AG04449 (cell line): ENCODE measurements at regions not wholly inside any gene's neighbourhood (a gene's known extent, or its start where the extent isn't known, plus 50 kb on each side); places are given as distances from the start of the nearest gene placed in this dataset.

Source experiments
- CTCF ChIA-PET: fragments of 350-600 bp; formaldehyde crosslinking; extraction: SDS; loops from one replicate; lab custom pipeline; 2021; ENCODE audit warnings: antibody characterized with exemption; lab: Yijun Ruan, JAX
- POLR2A ChIA-PET: fragments of 400-600, 350-600 bp; formaldehyde crosslinking; extraction: SDS; loops from one replicate; lab custom pipeline; 2020; ENCODE audit warnings: antibody characterized with exemption, inconsistent platforms; lab: Yijun Ruan, JAX
- DNase-seq: peaks from one replicate; pipeline ENCODE4 v3.0.0-alpha.2; 2010; ENCODE audit warnings: low read depth, low spot score
- H3K4me3 ChIP-seq: 2 replicates; pipeline ENCODE4 v1.5.1; 2011; ENCODE audit warnings: low read depth, mild to moderate bottlenecking, control low read depth, low read length
- TF ChIP-seq, protein P1 (sequence below): IDR thresholded peaks from one replicate; pipeline ENCODE4 v1.5.1; 2011; ENCODE audit warnings: mild to moderate bottlenecking, moderate library complexity, low read length, control low read depth, inconsistent platforms; ENCODE audit not compliant: insufficient read depth; ENCODE audit errors: missing control alignments

- DNase-seq = no peak
- ChIA-PET POLR2A (no interaction called here), CTCF (no interaction called here)
- no peak overlapping the region for H3K4me3 ChIP-seq
- TF ChIP-seq, protein P1, sequence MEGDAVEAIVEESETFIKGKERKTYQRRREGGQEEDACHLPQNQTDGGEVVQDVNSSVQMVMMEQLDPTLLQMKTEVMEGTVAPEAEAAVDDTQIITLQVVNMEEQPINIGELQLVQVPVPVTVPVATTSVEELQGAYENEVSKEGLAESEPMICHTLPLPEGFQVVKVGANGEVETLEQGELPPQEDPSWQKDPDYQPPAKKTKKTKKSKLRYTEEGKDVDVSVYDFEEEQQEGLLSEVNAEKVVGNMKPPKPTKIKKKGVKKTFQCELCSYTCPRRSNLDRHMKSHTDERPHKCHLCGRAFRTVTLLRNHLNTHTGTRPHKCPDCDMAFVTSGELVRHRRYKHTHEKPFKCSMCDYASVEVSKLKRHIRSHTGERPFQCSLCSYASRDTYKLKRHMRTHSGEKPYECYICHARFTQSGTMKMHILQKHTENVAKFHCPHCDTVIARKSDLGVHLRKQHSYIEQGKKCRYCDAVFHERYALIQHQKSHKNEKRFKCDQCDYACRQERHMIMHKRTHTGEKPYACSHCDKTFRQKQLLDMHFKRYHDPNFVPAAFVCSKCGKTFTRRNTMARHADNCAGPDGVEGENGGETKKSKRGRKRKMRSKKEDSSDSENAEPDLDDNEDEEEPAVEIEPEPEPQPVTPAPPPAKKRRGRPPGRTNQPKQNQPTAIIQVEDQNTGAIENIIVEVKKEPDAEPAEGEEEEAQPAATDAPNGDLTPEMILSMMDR = no peak
These were observed 59.8 kb upstream of the TBX3 start for GRCh38 chr12:114743799-114744198.

DNA sequence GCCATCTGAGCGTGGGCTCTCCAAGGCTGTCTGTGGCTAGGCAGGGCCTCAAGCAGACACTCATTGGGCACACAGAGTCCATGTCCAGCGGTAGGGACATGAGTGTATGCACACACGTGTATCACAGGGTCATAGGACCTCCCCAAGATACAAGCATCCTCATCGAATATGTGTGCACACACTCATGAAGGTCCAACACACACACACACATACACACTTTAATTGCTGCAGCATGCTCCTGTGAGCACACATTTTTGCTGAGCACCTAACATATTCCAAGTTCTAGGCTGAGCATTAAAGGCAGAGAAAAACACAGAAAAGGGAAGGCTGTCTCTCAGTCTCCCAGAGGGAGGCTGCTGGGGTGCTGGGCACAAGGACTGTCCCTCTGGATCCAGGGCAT is 59.3 kb upstream of the TBX3 start:
- no peak for DNase-seq
- ChIA-PET POLR2A (no interaction called here), CTCF (no interaction called here)

GRCh38 chr12:114742363-114742762 is 58.4 kb upstream of the TBX3 start:
- no peak for DNase-seq
- no peak overlapping the region for H3K4me3 ChIP-seq
- TF ChIP-seq, protein P1 = no peak
- POLR2A ChIA-PET = no interaction called here
- CTCF ChIA-PET = no interaction called here

More for the DNA sequence above, 59.3 kb upstream of the TBX3 start:
- TF ChIP-seq, protein P1 = no peak
- no peak overlapping the region for H3K4me3 ChIP-seq

- DNase-seq = no peak
- TF ChIP-seq, protein P1 = no peak
- H3K4me3 ChIP-seq = no peak overlapping the region
- ChIA-PET POLR2A (no interaction called here), CTCF (no interaction called here)
These were observed 58.0 kb upstream of the TBX3 start for GRCh38 chr12:114741940-114742339.

DNA sequence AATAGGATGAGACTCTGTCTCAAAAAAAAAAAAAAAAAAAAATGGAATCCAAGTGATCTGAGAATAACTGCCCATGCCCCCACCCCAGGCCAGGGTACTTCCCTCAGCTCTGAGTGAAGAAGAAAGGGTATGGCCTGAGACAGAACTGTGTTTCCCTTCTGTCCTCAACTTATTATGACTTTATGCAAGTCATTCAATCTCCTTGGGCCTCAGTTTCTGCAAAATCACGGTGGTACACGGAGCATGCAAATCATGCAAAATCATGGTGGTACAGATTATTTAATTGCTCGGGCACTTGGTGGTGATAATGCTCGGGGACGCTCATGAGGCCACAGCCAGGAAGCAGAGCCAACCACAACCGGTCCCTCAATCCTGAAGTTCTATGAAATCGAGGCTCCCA is 56.5 kb upstream of the TBX3 start:
- ChIA-PET CTCF (no interaction called here), POLR2A (no interaction called here)
- TF ChIP-seq, protein P1 = no peak
- no peak for DNase-seq
- no peak overlapping the region for H3K4me3 ChIP-seq

- ChIA-PET CTCF (no interaction called here), POLR2A (no interaction called here)
These were observed 54.6 kb upstream of the TBX3 start for GRCh38 chr12:114738460-114739184.

More at GRCh38 chr12:114738460-114739184, 54.6 kb upstream of the TBX3 start:
- TF ChIP-seq, protein P1 = no peak
- no peak for DNase-seq
- H3K4me3 ChIP-seq = no peak overlapping the region
